GM12872 (cell line): ENCODE measurements at regions not wholly inside any gene's neighbourhood (a gene's known extent, or its start where the extent isn't known, plus 50 kb on each side); places are given as distances from the start of the nearest gene placed in this dataset.

Experiments
- CTCF ChIP-seq: IDR thresholded peaks from 3 replicates; pipeline ENCODE4 v1.5.1; 2011; ENCODE audit warnings: low read depth, mild to moderate bottlenecking, low read length, moderate library complexity; ENCODE audit not compliant: insufficient read depth

- TF ChIP-seq CTCF: no peak
Observed at GRCh38 chr4:175871774-175872405, 59.8 kb upstream of the GPM6A start.

- TF ChIP-seq CTCF: no peak
Observed at GRCh38 chr4:175873707-175874106, 61.6 kb upstream of the GPM6A start.

GRCh38 chr4:175874306-175874705 is 62.2 kb upstream of the GPM6A start:
- TF ChIP-seq CTCF: no peak

- no peak for TF ChIP-seq CTCF
Observed at GRCh38 chr4:175875993-175876771, 64.1 kb upstream of the GPM6A start.

- TF ChIP-seq CTCF: no peak
Observed at GRCh38 chr4:175882891-175883290, 70.8 kb upstream of the GPM6A start.

- TF ChIP-seq CTCF: no peak
Observed at GRCh38 chr4:175884048-175884447, 72.0 kb upstream of the GPM6A start.

- no peak for TF ChIP-seq CTCF
Observed at GRCh38 chr4:175891231-175891630, 79.2 kb upstream of the GPM6A start.
